NCI-H2029 (cell line): ENCODE measurements at regions not wholly inside any gene's neighbourhood (a gene's known extent, or its start where the extent isn't known, plus 50 kb on each side); places are given as distances from the start of the nearest gene placed in this dataset.
"Not testable (repeated sequence)": the region's sequence is repeated elsewhere in the genome, so short reads cannot be mapped to it uniquely, and the experiment has no call there.

Experiments
- DNase-seq: peaks from one replicate; lab custom pipeline; 2025; lab: John Stamatoyannopoulos, UW

GRCh38 chr7:52584041-52584440 is 451.4 kb upstream of the POM121L12 start:
- DNase-seq = no peak

GRCh38 chr7:52573141-52573540 is 462.3 kb upstream of the POM121L12 start:
- DNase-seq = not testable (repeated sequence)

- DNase-seq = no peak
These were observed 464.4 kb upstream of the POM121L12 start for GRCh38 chr7:52571026-52571425.

GRCh38 chr7:52569151-52569550 is 466.3 kb upstream of the POM121L12 start:
- DNase-seq = no peak

GRCh38 chr7:52565974-52566373 is 469.5 kb upstream of the POM121L12 start:
- DNase-seq = no peak

GRCh38 chr7:52555805-52556204 is 479.6 kb upstream of the POM121L12 start:
- DNase-seq = no peak

GRCh38 chr7:52547308-52547910 is 488.0 kb upstream of the POM121L12 start:
- no peak for DNase-seq

GRCh38 chr7:52541198-52541765 is 494.2 kb upstream of the POM121L12 start:
- not testable (repeated sequence) for DNase-seq

GRCh38 chr7:52540041-52540440 is 495.4 kb upstream of the POM121L12 start:
- DNase-seq = no peak

GRCh38 chr7:52539414-52539813 is 496.0 kb upstream of the POM121L12 start:
- DNase-seq = no peak

- no peak for DNase-seq
These were observed 498.4 kb upstream of the POM121L12 start for GRCh38 chr7:52537051-52537450.

- no peak for DNase-seq
These were observed 509.6 kb upstream of the POM121L12 start for GRCh38 chr7:52525772-52526341.

GRCh38 chr7:52518869-52519268 is 516.6 kb upstream of the POM121L12 start:
- no peak for DNase-seq

- no peak for DNase-seq
These were observed 522.8 kb upstream of the POM121L12 start for GRCh38 chr7:52512656-52513055.

- DNase-seq = no peak
These were observed 527.7 kb upstream of the POM121L12 start for GRCh38 chr7:52507546-52508255.

- no peak for DNase-seq
These were observed 529.1 kb upstream of the POM121L12 start for GRCh38 chr7:52506325-52506724.

- no peak for DNase-seq
These were observed 530.9 kb upstream of the POM121L12 start for GRCh38 chr7:52504561-52504960.

GRCh38 chr7:52502281-52502680 is 533.2 kb upstream of the POM121L12 start:
- DNase-seq = no peak

GRCh38 chr7:52501696-52502095 is 533.7 kb upstream of the POM121L12 start:
- DNase-seq = no peak

GRCh38 chr7:52500841-52501240 is 534.6 kb upstream of the POM121L12 start:
- DNase-seq = no peak

GRCh38 chr7:52498366-52498765 is 537.1 kb upstream of the POM121L12 start:
- DNase-seq = no peak

- DNase-seq = no peak
These were observed 549.2 kb upstream of the POM121L12 start for GRCh38 chr7:52486267-52486666.

- no peak for DNase-seq
These were observed 553.4 kb upstream of the POM121L12 start for GRCh38 chr7:52482076-52482475.
